ENCODE measurements at regions not wholly inside any gene's neighbourhood (a gene's known extent, or its start where the extent isn't known, plus 50 kb on each side); places are given as distances from the start of the nearest gene placed in this dataset.
"Not testable (repeated sequence)": the region's sequence is repeated elsewhere in the genome, so short reads cannot be mapped to it uniquely, and the experiment has no call there.

- no peak for DNase-seq
Measured at GRCh38 chr18:23311351-23312121, 141.6 kb upstream of the RIOK3 start.

GRCh38 chr18:23313379-23313778 is 139.7 kb upstream of the RIOK3 start:
- no peak for DNase-seq

- no peak for DNase-seq
Measured at GRCh38 chr18:23314672-23315071, 138.4 kb upstream of the RIOK3 start.

GRCh38 chr18:23316316-23316715 is 136.8 kb upstream of the RIOK3 start:
- DNase-seq: no peak

- no peak for DNase-seq
Measured at GRCh38 chr18:23316988-23317387, 136.1 kb upstream of the RIOK3 start.

GRCh38 chr18:23317975-23318675 is 135.0 kb upstream of the RIOK3 start:
- DNase-seq: no peak

- DNase-seq: no peak
Measured at GRCh38 chr18:23320709-23321236, 132.3 kb upstream of the RIOK3 start.

GRCh38 chr18:23321996-23322395 is 131.1 kb upstream of the RIOK3 start:
- no peak for DNase-seq

GRCh38 chr18:23324056-23324811 is 128.9 kb upstream of the RIOK3 start:
- no peak for DNase-seq

- no peak for DNase-seq
Measured at GRCh38 chr18:23324861-23325260, 128.2 kb upstream of the RIOK3 start.

- DNase-seq: not testable (repeated sequence)
Measured at GRCh38 chr18:23329671-23330070, 123.4 kb upstream of the RIOK3 start.

- peak; percentile 8 for DNase-seq
Measured at GRCh38 chr18:23330423-23330822, 122.7 kb upstream of the RIOK3 start.

- peak; percentile 70 for DNase-seq
Measured at GRCh38 chr18:23331091-23331920, 121.8 kb upstream of the RIOK3 start.

- no peak for DNase-seq
Measured at GRCh38 chr18:23332356-23332755, 120.7 kb upstream of the RIOK3 start.

GRCh38 chr18:23333827-23334226 is 119.3 kb upstream of the RIOK3 start:
- DNase-seq: no peak

GRCh38 chr18:23334569-23334968 is 118.5 kb upstream of the RIOK3 start:
- no peak for DNase-seq

- DNase-seq: no peak
Measured at GRCh38 chr18:23336101-23336500, 117.0 kb upstream of the RIOK3 start.

GRCh38 chr18:23337599-23338444 is 115.3 kb upstream of the RIOK3 start:
- no peak for DNase-seq

- DNase-seq: no peak
Measured at GRCh38 chr18:23340661-23341060, 112.4 kb upstream of the RIOK3 start.

GRCh38 chr18:23341383-23341782 is 111.7 kb upstream of the RIOK3 start:
- no peak for DNase-seq

- DNase-seq: no peak
Measured at GRCh38 chr18:23341983-23342382, 111.1 kb upstream of the RIOK3 start.

- DNase-seq: no peak
Measured at GRCh38 chr18:23342506-23342905, 110.6 kb upstream of the RIOK3 start.
